ENCODE measurements at regions not wholly inside any gene's neighbourhood (a gene's known extent, or its start where the extent isn't known, plus 50 kb on each side); places are given as distances from the start of the nearest gene placed in this dataset.
"Not testable (repeated sequence)": the region's sequence is repeated elsewhere in the genome, so short reads cannot be mapped to it uniquely, and the experiment has no call there.

DNA sequence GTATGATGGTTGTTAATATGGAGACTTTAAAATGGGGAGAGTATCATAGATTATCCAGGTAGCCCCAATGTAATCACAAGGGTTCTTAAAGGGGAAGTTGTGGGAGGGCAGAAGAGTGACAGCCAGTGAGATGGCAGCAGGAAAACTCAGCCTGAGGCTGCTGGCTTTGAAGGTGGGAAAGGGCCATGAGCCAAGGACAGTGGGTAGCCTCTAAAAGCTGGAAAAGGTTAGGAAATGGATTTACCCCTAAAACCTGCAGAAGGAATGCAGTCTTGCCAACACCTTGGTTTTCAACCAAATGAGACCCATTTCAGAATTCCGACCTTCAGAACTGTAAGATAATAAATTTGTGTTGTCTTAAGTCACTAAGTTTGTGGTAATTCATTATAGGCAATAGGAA, 68.8 kb upstream of the BLTP1 start:
- TF ChIP-seq ZFX (IDR thresholded peaks at IDR 0.05; ENCODE audit: borderline replicate concordance) = no peak
- TF ChIP-seq, protein P1, sequence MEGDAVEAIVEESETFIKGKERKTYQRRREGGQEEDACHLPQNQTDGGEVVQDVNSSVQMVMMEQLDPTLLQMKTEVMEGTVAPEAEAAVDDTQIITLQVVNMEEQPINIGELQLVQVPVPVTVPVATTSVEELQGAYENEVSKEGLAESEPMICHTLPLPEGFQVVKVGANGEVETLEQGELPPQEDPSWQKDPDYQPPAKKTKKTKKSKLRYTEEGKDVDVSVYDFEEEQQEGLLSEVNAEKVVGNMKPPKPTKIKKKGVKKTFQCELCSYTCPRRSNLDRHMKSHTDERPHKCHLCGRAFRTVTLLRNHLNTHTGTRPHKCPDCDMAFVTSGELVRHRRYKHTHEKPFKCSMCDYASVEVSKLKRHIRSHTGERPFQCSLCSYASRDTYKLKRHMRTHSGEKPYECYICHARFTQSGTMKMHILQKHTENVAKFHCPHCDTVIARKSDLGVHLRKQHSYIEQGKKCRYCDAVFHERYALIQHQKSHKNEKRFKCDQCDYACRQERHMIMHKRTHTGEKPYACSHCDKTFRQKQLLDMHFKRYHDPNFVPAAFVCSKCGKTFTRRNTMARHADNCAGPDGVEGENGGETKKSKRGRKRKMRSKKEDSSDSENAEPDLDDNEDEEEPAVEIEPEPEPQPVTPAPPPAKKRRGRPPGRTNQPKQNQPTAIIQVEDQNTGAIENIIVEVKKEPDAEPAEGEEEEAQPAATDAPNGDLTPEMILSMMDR (IDR thresholded peaks at IDR 0.05) = no peak
- no peak overlapping the region for H3K27ac ChIP-seq

- H3K27ac ChIP-seq = no peak overlapping the region
- TF ChIP-seq, protein P1 (IDR thresholded peaks at IDR 0.05) = no peak
- TF ChIP-seq ZFX (IDR thresholded peaks at IDR 0.05; ENCODE audit: borderline replicate concordance) = no peak
Measured at GRCh38 chr4:122082661-122083060, 69.5 kb upstream of the BLTP1 start.

- H3K27ac ChIP-seq = not testable (repeated sequence)
Measured at GRCh38 chr4:122077653-122078052, 74.5 kb upstream of the BLTP1 start.

DNA sequence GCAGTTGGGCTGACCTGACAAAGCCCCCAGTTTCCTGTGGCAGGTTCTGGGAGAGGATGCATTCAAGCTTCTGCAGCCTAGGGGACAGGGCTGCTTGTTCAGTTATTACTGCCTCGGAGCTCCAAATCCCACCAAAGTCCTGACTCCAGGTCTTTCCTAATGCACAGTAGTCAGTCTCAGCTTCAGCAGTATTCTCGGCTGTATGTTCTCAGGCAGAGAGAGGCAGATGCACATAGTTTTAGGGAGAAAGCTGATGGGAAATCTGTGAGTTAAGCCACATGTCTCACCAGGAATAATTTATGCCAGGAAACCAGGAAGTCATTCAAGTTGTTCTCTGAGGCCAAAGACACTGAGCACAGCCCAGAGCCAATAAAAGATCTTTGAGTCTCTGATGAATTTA, 75.3 kb upstream of the BLTP1 start:
- H3K27ac ChIP-seq = not testable (repeated sequence)

DNA sequence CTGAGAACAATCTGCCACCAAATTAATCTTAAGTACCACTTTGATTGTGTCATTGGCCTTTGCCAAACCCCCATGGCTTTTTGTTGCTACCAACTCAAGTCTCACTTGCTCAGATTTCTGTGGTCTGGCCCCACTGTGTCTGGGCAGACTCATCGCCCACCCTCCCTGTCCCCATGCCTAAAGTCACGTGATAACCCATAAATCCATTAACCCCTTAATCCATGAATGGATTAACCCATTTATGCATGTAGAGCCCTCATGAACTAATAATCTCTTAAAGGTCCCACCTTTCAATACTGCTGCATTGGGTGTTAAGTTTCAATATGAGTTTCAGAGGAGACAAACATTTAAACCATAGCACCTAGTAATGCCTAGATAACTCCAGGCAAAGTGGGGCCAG, 78.5 kb upstream of the BLTP1 start:
- TF ChIP-seq, protein P1 (IDR thresholded peaks at IDR 0.05) = no peak
- TF ChIP-seq ZFX (IDR thresholded peaks at IDR 0.05; ENCODE audit: borderline replicate concordance) = no peak
- H3K27ac ChIP-seq = no peak overlapping the region

- TF ChIP-seq, protein P1 (IDR thresholded peaks at IDR 0.05) = no peak
- TF ChIP-seq ZFX (IDR thresholded peaks at IDR 0.05; ENCODE audit: borderline replicate concordance) = no peak
- no peak overlapping the region for H3K27ac ChIP-seq
Measured at GRCh38 chr4:122065915-122066314, 86.2 kb upstream of the BLTP1 start.

- TF ChIP-seq, protein P1 (IDR thresholded peaks at IDR 0.05) = no peak
- no peak for TF ChIP-seq ZFX (IDR thresholded peaks at IDR 0.05; ENCODE audit: borderline replicate concordance)
- H3K27ac ChIP-seq = no peak overlapping the region
Measured at GRCh38 chr4:122065149-122065548, 87.0 kb upstream of the BLTP1 start.

DNA sequence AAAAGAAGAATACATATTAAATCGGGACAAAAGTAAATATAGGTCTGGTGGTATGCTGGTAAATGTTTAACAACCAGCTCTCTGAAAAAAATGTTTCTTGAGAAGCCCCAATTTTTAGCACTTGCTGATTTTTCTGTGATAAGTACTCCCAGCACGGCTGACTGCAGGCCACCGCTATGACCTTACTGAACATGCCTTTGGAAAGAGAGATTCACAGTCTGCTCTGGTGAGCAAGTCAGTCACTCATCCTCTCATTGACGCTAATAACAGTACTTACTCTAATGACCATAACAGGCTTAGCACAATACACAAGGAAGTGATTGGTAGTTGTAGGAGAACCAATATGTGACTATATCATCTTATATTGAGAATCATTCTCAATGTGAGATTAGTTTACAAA, 98.9 kb upstream of the BLTP1 start:
- no peak overlapping the region for H3K27ac ChIP-seq
- TF ChIP-seq ZFX (IDR thresholded peaks at IDR 0.05; ENCODE audit: borderline replicate concordance) = no peak
- TF ChIP-seq, protein P1 (IDR thresholded peaks at IDR 0.05) = no peak
